Suppressor macrophage treated with lipopolysaccharide for 4 hours (primary cell): ENCODE measurements at regions not wholly inside any gene's neighbourhood (a gene's known extent, or its start where the extent isn't known, plus 50 kb on each side); places are given as distances from the start of the nearest gene placed in this dataset.

ENCODE experiments used
- DNase-seq: peaks from one replicate; pipeline ENCODE4 v3.0.0-alpha.2; 2020

DNA sequence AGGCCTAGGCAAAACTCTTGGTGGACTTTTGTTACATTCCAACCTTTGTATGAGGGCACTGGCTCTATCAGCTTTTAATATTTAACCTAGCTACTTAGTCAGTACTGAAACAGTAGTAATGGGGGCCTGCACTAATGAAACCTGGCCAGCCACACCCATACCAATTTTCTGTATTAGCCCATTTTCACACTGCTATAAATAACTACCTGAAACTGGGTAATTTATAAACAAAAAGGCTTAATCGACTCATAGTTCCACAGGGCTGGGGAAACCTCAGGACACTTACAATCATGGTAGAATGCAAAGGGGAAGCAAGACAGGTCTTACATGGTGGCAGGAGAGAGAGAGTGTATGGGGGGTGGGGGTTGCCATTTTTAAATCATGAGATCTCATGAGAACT lies 245.7 kb upstream of the RGS18 start:
- no peak for DNase-seq

DNA sequence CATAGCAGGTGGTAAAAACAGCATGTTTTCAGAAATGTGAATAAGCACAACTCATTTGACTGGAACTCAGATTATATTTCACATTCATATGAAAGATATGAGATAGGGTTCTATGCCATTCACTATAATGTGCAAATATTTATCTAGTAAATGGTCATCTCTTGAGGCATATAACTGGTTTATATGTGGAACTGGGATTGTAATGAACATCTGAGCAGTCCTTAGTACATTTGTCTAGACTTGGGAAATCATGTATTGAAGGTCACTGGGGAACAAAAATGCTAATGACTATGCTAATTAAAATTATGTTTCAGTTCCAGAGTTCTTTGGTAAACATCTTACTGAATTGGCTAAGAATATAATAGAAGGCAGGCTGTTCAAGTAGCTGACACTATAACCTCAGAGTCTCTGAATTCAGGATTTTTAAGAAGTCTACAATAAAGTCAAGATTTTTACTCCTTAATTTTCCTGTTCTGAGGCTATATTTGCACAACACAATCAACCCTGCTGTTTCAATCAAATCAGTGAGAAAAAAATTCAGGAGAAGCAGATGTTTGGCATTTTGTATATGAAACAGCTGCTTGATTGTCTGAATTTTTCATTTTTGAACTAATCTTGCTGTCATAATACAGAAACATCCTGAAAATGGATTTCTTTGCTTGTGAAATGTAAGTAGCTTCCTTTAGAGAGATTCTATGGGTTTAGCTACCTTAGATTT lies 244.8 kb upstream of the RGS18 start:
- DNase-seq = no peak

DNA sequence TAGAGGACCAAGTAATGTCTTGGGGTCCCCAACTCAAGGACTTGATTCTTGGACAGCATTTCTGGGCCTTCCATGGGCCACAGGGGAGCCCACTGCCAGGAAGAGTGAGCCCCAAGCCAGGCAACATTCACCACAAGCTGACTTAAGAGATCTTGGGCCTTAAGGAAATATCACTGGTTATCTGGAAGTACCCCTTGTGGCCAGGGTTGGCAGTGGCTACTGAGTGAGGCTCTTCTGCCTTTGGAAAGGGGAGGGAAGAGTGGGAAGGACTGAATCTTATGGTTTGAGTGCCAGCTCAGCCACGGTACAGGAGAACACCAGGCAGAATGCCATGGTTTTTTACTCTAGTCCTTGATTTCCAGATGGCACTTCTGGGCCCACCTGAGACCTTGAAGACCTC lies 228.9 kb upstream of the RGS18 start:
- DNase-seq = no peak

DNA sequence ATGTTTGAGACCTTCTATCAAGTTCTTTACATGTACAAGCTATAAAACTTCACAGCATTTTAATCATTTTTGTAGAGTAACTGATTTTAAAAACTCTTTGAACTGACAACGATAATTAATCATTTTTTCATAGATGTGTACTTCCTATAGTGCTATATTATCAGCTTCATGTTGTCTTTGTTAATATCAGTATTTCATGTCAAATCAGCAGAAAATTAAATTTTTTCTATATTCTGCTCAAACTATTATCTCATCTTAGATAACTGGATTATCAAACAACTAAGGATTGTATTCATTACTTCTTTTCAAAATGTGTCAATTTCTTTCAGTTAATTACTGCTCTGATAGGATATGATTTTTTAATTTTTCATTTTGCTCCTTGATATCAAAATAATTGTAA lies 214.6 kb upstream of the RGS18 start:
- no peak for DNase-seq

DNA sequence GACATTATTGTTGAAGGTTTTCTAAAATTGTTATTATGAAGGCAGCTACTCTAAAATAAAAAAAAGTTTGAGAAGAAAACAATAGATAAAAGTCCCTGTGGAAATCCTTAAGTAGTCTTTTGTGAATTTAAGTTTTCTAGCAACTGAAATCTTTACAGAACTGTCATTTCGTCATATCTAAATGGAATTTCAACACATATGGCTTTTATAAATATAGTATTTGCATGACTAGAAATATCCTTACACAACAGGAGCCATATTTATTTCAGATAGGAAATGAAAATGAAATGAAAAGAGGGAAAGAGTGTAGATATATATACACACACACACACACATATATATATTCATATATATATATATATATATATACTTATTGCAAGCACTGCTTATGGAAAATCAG lies 204.7 kb upstream of the RGS18 start:
- DNase-seq = peak; percentile 61

DNA sequence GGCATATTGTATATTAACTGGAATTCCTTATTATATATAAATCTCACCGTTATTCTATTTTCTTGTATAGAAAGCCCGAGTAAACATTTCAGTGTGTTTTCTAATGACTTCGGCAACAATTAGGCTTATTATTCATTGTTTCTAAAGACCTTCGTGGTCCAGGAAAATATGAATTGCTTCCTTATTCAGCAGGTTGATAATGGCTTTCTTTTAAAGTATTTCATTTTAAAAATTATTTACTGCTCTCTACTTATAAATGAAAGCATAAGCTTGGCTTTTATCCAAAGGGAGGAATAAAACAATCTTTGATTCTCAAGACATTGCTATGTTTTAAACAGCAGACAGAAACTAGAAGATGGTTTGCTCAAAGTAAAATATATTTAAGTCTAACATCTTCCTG lies 198.4 kb upstream of the RGS18 start:
- DNase-seq = no peak

DNA sequence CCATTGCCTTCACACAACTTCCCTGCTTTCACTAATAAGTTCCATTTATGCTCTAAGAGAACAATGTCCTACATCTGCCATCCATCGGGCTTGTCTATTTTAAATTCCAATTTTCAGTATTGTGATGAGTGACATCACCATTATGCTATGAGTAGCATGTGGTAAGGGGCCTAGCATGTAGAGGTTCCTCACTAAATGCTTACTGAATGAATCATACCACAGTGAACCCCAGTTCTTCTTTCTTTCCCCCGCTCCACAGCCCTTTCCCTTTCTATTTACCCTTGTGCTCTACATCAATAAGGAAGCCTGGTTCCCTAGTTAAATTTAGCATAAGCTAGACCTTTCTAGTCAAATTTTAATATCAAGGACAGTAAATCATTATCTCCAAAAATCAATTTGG lies 195.0 kb upstream of the RGS18 start:
- DNase-seq = peak; percentile 54

DNA sequence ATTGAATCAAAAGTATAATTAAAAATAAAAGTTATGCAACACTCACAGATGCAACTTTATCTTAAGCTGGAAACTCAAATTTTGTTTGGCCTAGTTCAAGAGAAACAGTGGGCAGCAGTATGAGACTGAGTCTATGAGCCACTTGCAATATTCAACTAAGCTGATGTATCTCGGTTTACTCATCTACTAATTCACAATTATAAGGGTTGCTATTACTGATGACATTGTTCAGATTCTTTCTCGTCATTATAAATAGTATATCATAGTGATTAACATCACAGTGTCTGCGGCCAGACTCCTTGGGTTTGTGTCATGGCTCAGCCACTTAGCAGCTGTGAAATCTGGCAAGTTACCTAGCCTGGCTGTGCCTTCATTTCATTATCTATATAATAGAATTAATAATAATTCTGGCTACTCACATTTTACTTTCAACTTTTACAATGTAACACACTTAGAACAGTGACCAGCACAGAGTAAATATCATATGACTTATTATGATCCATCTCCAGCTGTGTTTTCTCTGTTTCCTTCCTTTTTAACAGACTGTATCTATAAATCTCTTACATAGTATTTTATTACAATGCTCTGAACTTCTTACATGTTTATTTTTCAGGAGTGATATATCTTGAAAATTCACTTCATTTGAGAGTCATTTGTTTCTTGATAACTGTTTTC lies 194.3 kb upstream of the RGS18 start:
- DNase-seq = no peak

DNA sequence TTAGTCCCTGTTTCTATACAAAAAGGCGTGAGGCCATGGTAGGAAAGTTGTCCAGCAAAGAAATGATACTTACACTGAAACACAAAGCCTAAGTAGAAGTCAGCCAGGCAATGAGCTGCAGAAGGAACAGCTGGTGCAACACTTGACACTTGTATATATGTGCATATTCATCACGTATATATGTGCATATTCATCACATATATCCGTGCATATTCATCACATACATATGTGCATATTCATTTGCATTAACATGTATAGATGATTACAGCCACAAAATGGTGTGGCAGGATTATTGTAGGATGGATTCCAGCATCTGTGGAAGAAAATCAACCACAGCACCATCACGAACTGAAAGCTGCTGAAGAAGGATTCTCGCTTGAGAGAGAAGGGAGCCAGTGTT lies 189.0 kb upstream of the RGS18 start:
- DNase-seq = no peak

DNA sequence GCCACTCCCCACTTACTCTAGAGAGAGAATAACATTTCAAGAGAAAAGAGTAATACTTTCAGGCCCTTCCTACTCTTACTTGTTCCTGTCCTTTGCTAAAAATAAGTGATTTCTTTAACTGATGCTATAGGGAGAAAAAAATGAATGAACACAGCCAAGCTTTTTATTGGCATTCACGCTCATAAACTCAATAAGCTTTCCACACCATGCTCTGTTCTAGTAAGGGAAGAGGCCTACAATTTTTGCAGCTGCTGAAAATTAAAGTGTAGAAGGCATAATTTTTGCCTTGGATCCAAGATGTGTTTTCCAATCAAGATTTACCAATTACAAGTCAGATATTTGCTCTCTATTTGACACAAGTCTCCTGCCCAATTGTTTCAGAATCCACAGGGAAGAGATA lies 188.1 kb upstream of the RGS18 start:
- no peak for DNase-seq

DNA sequence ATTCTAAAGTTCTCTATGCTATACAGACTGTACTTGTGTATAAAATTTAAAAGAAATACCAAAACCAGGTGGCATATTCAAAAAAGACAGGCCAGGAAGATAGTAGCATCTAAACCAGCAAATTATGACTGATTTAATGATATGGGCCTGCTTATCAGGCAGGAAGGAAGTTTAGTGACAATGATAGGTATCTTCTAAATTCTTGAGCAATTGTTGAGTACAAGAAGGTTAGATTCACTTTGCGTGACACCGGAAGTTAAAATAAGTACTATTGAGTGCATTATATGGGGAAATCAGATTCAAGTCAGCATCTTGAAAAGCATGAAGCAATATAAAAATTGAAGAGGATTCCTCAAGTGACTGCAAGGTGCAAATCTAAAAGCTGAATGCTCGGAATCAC lies 186.8 kb upstream of the RGS18 start:
- no peak for DNase-seq

DNA sequence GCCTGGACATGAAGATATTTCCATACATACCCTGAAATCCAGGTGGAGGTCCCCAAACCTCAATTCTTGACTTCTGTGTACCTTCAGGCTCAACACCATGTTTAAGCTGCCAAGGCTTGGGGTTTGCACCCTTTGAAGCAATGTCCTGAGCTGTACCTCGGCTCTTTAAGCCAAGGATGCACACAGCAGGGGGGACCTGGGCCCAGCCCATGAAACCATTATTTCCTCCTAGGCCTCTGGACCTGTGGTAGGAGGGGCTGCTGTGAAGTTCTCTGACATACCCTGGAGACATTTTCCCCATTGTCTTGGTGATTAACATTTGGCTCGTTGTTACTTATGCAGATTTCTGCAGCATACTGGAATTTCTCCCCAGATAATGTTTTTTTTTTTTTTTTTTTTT lies 184.3 kb upstream of the RGS18 start:
- DNase-seq = no peak

DNA sequence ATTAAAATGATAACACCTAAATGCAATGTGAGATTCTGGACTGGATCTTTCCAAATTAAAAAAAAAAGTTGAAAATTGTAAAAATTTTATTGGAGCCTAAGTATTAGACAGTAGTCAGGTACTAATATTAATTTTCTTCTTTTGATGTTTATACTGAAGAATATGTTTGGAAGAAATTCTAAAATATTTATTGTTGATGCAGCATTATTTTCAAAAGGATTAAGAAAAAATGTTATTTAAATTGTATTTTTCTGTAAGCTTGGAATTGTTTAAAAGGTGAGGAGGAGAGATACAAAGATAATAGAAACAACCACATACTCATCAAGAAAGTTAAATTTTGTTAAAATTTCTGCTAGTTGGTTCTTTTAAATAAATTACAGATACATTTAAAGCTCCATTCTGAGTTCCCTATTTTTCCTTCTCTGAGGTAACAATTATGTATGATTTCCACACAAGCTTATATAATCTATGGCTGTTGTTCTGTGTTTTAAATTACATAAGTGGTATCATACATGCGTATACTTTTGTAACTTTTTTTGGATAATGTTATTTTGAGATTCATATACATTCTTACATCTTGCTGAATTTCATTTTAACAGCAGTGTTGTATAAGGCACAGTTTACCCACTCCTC lies 180.3 kb upstream of the RGS18 start:
- peak; percentile 8 for DNase-seq

DNA sequence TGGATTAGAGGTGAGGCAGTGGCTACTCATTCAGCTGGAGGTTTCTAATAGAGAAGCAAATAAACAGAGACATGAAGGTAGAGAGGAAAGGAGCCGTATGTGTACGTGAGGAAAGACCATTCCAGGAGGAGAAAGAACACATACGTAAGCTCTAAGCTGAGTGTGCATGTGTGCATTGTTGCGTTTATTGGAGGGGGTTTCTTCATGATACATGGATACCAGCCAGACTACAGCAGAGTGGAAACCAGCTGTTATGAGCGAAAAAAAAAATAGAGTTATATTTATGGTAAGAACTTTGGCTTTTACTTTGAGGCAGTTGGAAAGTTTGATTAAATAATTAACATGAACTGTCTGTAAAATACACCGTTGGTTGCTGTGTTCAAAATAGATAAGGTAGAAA lies 173.4 kb upstream of the RGS18 start:
- DNase-seq = no peak

DNA sequence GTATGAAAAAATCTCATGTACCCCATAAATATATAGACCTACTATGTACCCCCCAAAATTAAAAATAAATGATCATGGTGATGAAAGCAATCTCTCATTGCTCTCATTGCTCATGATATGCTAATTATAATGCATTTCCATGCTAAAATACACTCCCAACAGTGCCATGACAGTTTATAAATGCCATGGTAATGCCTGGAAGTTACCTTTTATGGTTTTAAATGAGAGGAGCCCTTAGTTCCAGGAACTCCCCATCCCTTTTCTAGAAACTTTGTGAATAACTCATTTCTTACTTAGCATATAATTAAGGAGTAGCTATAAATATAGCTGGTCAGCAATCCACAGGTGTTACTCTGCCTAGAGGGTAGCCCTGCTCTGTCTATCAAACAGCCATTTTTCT lies 166.1 kb upstream of the RGS18 start:
- no peak for DNase-seq

DNA sequence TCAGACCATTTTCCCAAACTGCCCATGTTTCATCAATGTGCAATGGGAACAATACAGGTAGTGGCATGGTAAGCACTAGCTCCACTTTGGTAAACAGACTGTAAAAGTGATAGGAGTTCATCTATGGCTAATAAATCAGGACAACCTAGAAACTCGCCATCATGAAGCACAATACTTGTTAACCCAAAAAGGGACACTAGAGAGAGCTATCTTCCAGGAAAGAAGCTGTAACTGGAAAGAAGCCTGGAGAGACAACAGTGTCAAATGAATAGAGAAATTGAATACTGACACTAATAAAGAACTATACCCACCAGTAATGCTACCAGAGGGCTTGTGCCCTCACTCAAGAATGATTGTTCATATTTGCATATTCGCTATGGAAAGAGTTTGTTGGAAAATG lies 164.7 kb upstream of the RGS18 start:
- DNase-seq = peak; percentile 21

DNA sequence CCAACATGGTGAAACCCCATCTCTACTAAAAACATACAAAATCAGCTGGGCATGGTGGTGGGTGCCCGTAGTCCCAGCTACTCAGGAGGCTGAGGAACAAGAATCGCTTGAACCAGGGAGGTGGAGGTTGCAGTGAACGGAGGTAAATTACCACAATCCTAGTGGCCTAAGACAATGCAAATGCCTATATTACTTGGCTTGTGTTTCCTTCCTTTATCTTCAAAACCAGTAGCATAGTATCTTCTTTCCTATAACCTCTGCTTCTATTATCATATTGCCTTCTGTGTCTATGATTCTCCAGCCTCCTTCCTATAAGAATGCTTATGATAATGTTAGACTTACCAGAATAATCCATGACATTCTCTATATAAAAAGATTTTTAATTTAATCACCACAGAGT lies 156.2 kb upstream of the RGS18 start:
- DNase-seq = no peak

DNA sequence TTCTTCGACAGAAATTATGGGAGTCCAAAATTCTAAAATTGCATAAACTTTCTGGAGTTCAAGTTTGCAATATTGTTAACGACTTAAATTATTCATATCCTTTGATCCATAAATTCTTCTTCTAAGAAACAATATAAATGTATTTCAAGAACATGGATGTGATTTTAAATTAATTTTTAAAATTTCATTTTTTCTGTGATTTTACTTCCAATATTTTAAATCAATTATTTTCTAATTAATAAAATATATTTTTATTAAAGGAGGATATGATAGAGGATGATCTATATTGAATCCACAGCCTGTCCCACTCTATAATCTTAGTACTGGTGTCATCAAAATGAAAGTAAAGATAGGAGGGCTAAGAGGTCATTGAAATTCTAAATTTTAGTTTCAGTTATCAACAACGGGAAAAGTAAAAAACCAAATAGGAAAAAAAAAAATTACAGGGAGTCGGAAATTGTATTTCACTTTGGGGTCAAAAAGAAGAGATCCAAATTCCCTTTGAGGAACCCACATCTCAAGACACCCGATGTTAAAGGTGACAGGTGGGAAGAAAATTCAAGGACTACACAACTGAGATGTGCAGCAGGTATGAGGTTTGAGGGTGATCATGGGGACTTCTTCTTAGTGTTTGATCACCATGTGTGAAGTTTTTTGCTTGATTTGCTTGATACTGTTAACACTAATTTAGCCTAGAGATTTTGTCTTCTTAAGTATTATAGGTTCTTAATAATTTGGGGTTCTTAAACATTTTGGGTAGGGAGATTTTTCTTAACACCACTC lies 154.8 kb upstream of the RGS18 start:
- DNase-seq = no peak

DNA sequence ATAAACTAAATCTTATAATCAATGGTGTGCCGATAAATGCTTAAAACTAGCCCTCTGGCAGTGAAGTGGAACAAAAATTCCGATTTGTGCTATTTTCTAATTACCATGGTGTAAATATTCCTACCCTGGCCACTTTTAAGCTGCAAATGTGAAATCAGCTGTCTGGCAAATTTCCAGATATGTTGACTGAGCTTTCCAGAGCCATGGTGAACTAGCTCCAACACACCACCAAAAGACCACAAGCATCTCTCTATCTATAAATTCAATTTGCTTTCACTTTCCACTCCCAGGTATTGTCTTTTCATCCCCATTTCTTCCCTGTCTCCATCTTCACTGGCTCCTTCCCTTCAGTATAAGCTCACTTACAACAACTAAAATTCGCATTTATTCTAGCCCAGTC lies 152.3 kb upstream of the RGS18 start:
- DNase-seq = no peak

DNA sequence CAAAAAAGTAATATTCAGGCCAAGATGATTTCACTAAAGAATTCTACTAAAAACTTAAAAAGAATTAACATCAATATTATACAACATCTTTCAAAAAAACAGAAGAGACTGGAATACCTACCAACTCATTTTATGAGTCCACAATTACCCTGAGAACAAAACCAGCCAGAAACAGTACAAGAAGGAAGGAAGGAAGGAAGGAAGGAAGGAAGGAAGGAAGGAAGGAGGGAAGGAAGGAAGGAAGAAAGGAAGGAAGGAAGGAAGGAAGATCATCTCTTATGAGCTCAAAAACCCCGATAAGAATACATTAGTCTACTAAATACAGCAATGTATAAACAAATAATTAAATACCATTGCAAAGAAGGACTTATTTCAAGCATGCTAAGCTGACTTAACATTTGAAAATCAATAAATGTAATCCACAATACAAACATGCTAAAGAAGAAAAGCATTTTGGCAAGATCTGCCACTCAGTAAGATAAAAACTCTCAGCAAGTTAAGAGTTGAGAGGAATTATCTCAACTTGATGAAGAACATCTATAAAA lies 149.9 kb upstream of the RGS18 start:
- DNase-seq = no peak

DNA sequence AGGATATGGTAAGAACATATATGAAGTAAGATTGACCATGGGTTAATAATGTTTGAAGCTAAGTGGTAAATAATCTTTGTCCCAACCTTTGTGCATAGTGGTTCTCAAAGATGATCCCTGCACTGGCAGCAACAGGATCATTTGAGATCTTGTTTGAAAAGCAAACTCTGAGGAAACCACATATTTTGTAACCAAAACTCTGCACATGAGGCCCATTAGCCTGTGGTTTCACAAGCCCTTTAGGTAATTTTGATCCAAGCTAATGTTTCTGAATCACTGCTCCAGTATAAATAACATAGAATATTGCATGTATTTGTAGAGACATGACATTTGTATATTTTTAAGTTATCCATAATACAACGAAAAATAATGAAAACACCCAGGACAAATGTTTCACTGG lies 147.9 kb upstream of the RGS18 start:
- DNase-seq = no peak

DNA sequence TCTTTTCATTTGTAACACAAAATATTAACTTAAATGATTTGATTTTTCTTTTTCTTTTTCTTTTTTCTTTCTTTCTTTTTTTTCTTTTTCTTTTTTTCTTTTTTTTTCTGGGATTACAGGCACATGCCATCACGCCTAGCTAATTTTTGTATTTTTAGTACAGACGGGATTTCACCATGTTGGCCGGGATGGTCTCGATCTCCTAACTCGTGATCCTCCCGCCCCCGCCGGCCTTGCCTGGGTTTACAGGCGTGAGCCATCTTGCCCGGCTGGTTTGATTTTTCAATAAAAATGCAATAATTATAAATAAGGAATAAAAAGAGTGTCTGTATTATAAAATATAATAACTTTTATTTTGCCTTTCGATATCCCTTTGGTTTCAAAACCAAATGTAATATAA lies 146.7 kb upstream of the RGS18 start:
- DNase-seq = no peak

DNA sequence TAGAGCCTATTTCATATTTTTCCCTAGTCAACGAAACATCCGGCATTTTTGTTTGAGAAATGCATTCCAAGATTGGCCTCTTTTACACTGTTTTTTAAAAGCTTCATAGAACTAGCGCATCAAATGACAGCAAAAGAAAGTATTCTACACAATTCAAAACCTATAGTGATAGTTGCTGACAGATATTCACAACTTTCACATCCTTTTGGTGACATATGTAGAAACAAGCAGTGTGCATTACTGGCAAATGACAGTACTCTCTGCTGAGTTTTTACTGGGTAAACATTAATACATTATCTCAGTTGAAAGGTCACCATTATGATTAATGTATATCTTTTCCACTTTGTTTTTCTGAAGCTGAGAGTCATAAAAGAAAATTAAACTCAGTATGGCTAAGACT lies 135.4 kb upstream of the RGS18 start:
- no peak for DNase-seq

DNA sequence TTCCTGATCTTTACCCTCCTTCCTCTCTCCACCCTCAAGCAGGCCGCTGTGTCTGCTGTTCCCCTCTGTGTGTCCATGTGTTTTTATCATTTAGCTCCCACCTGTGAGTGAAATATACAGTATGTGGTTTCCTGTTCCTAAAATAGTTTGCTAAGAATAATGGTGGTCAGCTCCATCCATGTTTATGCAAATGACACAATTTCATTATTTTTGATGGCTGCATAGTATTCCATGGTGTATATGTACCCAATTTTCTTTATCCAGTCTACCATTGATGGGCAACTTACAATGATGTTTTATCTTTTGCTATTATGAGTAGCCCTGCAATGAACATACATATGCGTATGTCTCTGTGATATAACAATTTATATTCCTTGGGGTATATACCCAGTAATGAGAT lies 133.4 kb upstream of the RGS18 start:
- no peak for DNase-seq
